GM23338 (cell line): ENCODE measurements at regions not wholly inside any gene's neighbourhood (a gene's known extent, or its start where the extent isn't known, plus 50 kb on each side); places are given as distances from the start of the nearest gene placed in this dataset.

Experiments
- ATAC-seq: fragments of 200-7000 bp; cut with Tn5 transposase; 3 replicates; pipeline ENCODE4 v1.9.1; 2020
- DNase-seq: peaks from one replicate; pipeline ENCODE4 v3.0.0-alpha.2; 2015; ENCODE audit warnings: low spot score
- H2AFZ ChIP-seq: fragments of 200-600 bp; sonication (generic); 2 replicates; pipeline ENCODE4 v1.8.0; 2016; ENCODE audit warnings: antibody characterized with exemption, mild to moderate bottlenecking, moderate library complexity
- H3F3A ChIP-seq: fragments of 200-600 bp; sonication (generic); replicated peaks from 2 replicates; pipeline ENCODE4 v1.8.0; 2017; ENCODE audit warnings: antibody characterized with exemption, mixed run types, low read depth
- H3K27ac ChIP-seq: fragments of 200-600 bp; sonication (generic); 2 replicates; pipeline ENCODE4 v1.6.1; 2016; ENCODE audit warnings: low read depth
- H3K27me3 ChIP-seq: fragments of 200-600 bp; sonication (generic); 2 replicates; pipeline ENCODE4 v1.8.0; 2016; ENCODE audit warnings: mild to moderate bottlenecking, mixed run types, moderate library complexity; ENCODE audit not compliant: insufficient read depth
- H3K36me3 ChIP-seq: fragments of 200-600 bp; sonication (generic); 2 replicates; pipeline ENCODE4 v1.8.0; 2016; ENCODE audit warnings: mild to moderate bottlenecking; ENCODE audit not compliant: insufficient read depth
- H3K4me1 ChIP-seq: fragments of 200-600 bp; sonication (generic); 2 replicates; pipeline ENCODE4 v1.8.0; 2016; ENCODE audit warnings: mild to moderate bottlenecking, moderate library complexity; ENCODE audit not compliant: insufficient read depth
- H3K4me2 ChIP-seq: fragments of 200-600 bp; sonication (generic); 2 replicates; pipeline ENCODE4 v1.7.1; 2017; ENCODE audit warnings: mixed run types
- H3K4me3 ChIP-seq: fragments of 200-600 bp; sonication (generic); 2 replicates; pipeline ENCODE4 v1.6.1; 2016; ENCODE audit warnings: mixed run types
- H3K79me2 ChIP-seq: fragments of 200-600 bp; sonication (generic); replicated peaks from 2 replicates; pipeline ENCODE4 v1.8.0; 2017; ENCODE audit warnings: mild to moderate bottlenecking; ENCODE audit not compliant: insufficient read depth
- H3K9me2 ChIP-seq: fragments of 200-600 bp; sonication (generic); 2 replicates; pipeline ENCODE4 v1.8.0; 2017; ENCODE audit not compliant: insufficient read depth
- H4K20me1 ChIP-seq: fragments of 200-600 bp; sonication (generic); replicated peaks from 2 replicates; pipeline ENCODE4 v1.8.0; 2017; ENCODE audit warnings: mild to moderate bottlenecking; ENCODE audit not compliant: insufficient read depth
- H3K27ac Mint-ChIP-seq: 2 replicates; pipeline ENCODE4 v1.8.0; 2020; ENCODE audit warnings: inconsistent platforms, mild to moderate bottlenecking, moderate library complexity, mixed read lengths
- H3K27me3 Mint-ChIP-seq: 3 replicates; pipeline ENCODE4 v1.8.0; 2022; ENCODE audit warnings: low read depth, mild to moderate bottlenecking, moderate library complexity, mixed read lengths, inconsistent platforms; ENCODE audit not compliant: insufficient read depth, poor library complexity
- H3K36me3 Mint-ChIP-seq: 3 replicates; pipeline ENCODE4 v1.8.0; 2021; ENCODE audit warnings: low read depth, mild to moderate bottlenecking, inconsistent platforms, moderate library complexity, mixed read lengths
- H3K4me1 Mint-ChIP-seq: 3 replicates; pipeline ENCODE4 v1.8.0; 2020; ENCODE audit warnings: mild to moderate bottlenecking, inconsistent platforms, mixed read lengths
- H3K4me3 Mint-ChIP-seq: 3 replicates; pipeline ENCODE4 v1.8.0; 2021; ENCODE audit warnings: moderate library complexity, mild to moderate bottlenecking, inconsistent platforms, mixed read lengths
- H3K9me3 Mint-ChIP-seq: 3 replicates; pipeline ENCODE4 v1.8.0; 2020; ENCODE audit warnings: moderate library complexity, mild to moderate bottlenecking, inconsistent platforms, mixed read lengths
- CREB1 ChIP-seq: fragments of 250-450 bp; sonication (Bioruptor Pico); IDR thresholded peaks from 2 replicates; pipeline ENCODE4 v1.5.0; 2020; ENCODE audit warnings: low read depth, mild to moderate bottlenecking, moderate library complexity
- ETS1 ChIP-seq: IDR thresholded peaks from 2 replicates; pipeline ENCODE4 v1.6.1; 2016; ENCODE audit warnings: antibody characterized with exemption
- EZH2 ChIP-seq: fragments of 200-600 bp; sonication (generic); IDR thresholded peaks from one replicate; pipeline ENCODE4 v1.8.0; 2017; ENCODE audit warnings: antibody characterized with exemption, mild to moderate bottlenecking, low read depth; ENCODE audit not compliant: unreplicated experiment
- JUNB ChIP-seq: IDR thresholded peaks from one replicate; pipeline ENCODE4 v1.6.1; 2016; ENCODE audit warnings: antibody characterized with exemption; ENCODE audit not compliant: unreplicated experiment
- NANOG ChIP-seq: IDR thresholded peaks from 2 replicates; pipeline ENCODE4 v1.6.1; 2016; ENCODE audit warnings: antibody characterized with exemption, borderline replicate concordance
- POLR2AphosphoS5 ChIP-seq: IDR thresholded peaks from 2 replicates; pipeline ENCODE4 v1.6.1; 2016; ENCODE audit warnings: antibody characterized with exemption, low read depth
- STAT1 ChIP-seq: IDR thresholded peaks from one replicate; pipeline ENCODE4 v1.6.1; 2016; ENCODE audit warnings: antibody characterized with exemption; ENCODE audit not compliant: unreplicated experiment
- ZNF114 ChIP-seq: fragments of 250-450 bp; sonication (Bioruptor Pico); IDR thresholded peaks from 2 replicates; pipeline ENCODE4 v1.5.0; 2020; ENCODE audit warnings: mild to moderate bottlenecking, moderate library complexity
- ZNF331 ChIP-seq: fragments of 250-450 bp; sonication (Bioruptor Pico); IDR thresholded peaks from 2 replicates; pipeline ENCODE4 v1.5.0; 2020; ENCODE audit warnings: low read depth, mild to moderate bottlenecking, moderate library complexity
- ZNF462 ChIP-seq: fragments of 250-450 bp; sonication (Bioruptor Pico); IDR thresholded peaks from 2 replicates; pipeline ENCODE4 v1.5.0; 2020; ENCODE audit warnings: mild to moderate bottlenecking, moderate library complexity
- TF ChIP-seq, protein P1 (sequence below), 2 experiments: fragments of 200-600 bp in 1 of 2; sonication (generic) in 1 of 2; conservative IDR thresholded peaks; 2 replicates each; pipeline versions ENCODE4 v1.5.1 to v1.6.1; 2016 to 2017; ENCODE audit warnings: antibody characterized with exemption in 2 of 2, low read depth in 2 of 2, mild to moderate bottlenecking in 2 of 2, moderate library complexity in 1 of 2

- no peak for TF ChIP-seq ZNF462 (CRISPR knock-in tag)
- TF ChIP-seq POLR2AphosphoS5 = no peak
- TF ChIP-seq ETS1 = no peak
- no peak for TF ChIP-seq ZNF331 (CRISPR knock-in tag)
- TF ChIP-seq NANOG = no peak
These were observed 457.4 kb upstream of the CDH4 start (continued) for GRCh38 chr20:60794674-60795073.

DNA sequence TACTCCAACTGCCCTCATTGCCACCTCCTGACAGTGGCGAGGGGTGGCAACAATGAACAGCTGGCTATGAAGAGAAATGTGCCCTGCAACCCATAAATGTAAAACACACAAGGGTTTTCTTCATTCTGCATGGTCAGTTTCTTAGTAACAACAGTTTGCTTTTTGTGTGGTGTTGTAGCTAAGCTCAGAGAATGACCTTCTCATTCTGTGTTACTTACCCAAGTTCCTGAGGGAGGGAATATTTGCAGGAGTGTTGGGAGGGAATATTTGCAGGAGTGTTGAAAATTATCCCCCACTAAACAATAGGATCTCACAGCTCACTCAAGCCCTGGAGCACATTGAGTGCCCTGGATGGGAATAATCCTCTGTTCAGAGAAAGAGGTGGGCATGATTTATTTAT is 456.4 kb upstream of the CDH4 start:
- Histone ChIP-seq H3F3A (no peaks in the 10 kb centered on the region), H3K27me3 (no peaks in the 10 kb centered on the region), H2AFZ (no peak overlapping the region), H3K4me3 (no peak overlapping the region), H3K79me2 (no peaks in the 10 kb centered on the region), H3K27ac (no peak overlapping the region), H3K36me3 (no peaks in the 10 kb centered on the region), H3K9me2 (no peaks in the 10 kb centered on the region), H3K4me2 (no peak overlapping the region), H4K20me1 (no peaks in the 10 kb centered on the region), H3K4me1 (no peaks in the 10 kb centered on the region)
- Mint-ChIP-seq H3K27me3 (peaks cover 3% of the 10 kb centered on the region), H3K4me1 (peaks cover 5% of the 10 kb centered on the region; the same call in 2 of the 3 replicates), H3K9me3 (peaks cover 17% of the 10 kb centered on the region; the same call in 2 of the 3 replicates), H3K27ac (no peak overlapping the region), H3K4me3 (no peak overlapping the region), H3K36me3 (peaks cover 6% of the 10 kb centered on the region; the same call in 1 of the 3 replicates)
- no peak for DNase-seq
- TF ChIP-seq CREB1 (no peak), POLR2AphosphoS5 (no peak), JUNB (no peak), ZNF114 (CRISPR knock-in tag) (no peak), EZH2 (no peak), ZNF331 (CRISPR knock-in tag) (no peak), STAT1 (no peak), NANOG (no peak)
- TF ChIP-seq, protein P1, sequence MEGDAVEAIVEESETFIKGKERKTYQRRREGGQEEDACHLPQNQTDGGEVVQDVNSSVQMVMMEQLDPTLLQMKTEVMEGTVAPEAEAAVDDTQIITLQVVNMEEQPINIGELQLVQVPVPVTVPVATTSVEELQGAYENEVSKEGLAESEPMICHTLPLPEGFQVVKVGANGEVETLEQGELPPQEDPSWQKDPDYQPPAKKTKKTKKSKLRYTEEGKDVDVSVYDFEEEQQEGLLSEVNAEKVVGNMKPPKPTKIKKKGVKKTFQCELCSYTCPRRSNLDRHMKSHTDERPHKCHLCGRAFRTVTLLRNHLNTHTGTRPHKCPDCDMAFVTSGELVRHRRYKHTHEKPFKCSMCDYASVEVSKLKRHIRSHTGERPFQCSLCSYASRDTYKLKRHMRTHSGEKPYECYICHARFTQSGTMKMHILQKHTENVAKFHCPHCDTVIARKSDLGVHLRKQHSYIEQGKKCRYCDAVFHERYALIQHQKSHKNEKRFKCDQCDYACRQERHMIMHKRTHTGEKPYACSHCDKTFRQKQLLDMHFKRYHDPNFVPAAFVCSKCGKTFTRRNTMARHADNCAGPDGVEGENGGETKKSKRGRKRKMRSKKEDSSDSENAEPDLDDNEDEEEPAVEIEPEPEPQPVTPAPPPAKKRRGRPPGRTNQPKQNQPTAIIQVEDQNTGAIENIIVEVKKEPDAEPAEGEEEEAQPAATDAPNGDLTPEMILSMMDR (conservative IDR thresholded peaks at IDR 0.05; ENCODE audit: low read depth in 2 of 2) = no peak
- ATAC-seq = no peak
